Colonic mucosa (tissue), 4 donors: ENCODE measurements at regions not wholly inside any gene's neighbourhood (a gene's known extent, or its start where the extent isn't known, plus 50 kb on each side); places are given as distances from the start of the nearest gene placed in this dataset.

ENCODE experiments used
- DNase-seq: peaks from one replicate; pipeline ENCODE4 v3.0.0-alpha.2; 2020
- H3K27ac ChIP-seq: fragments of 200-600 bp; one replicate; pipeline ENCODE4 v1.8.0; 2021
- H3K27me3 ChIP-seq: fragments of 200-600 bp; one replicate; pipeline ENCODE4 v1.8.0; 2021
- H3K36me3 ChIP-seq: fragments of 200-600 bp; one replicate; pipeline ENCODE4 v1.8.0; 2021
- H3K4me1 ChIP-seq: fragments of 200-600 bp; one replicate; pipeline ENCODE4 v1.8.0; 2021; ENCODE audit warnings: mild to moderate bottlenecking
- H3K4me3 ChIP-seq: fragments of 200-600 bp; one replicate; pipeline ENCODE4 v1.8.0; 2021
- H3K9ac ChIP-seq, 2 donors: one replicate each; pipeline ENCODE4 v1.7.0; 2013; ENCODE audit warnings: control low read depth in 2 of 2, low read depth in 2 of 2, low read length in 2 of 2
- H3K9me3 ChIP-seq: fragments of 200-600 bp; one replicate; pipeline ENCODE4 v1.8.0; 2021
- intact Hi-C: fragments of 100-400 bp; cut with DNase I; formaldehyde crosslinking; loops from one replicate; pipeline ENCODE4 v1.14.1; 2022
- TF ChIP-seq, protein P1 (sequence below): fragments of 200-600 bp; IDR thresholded peaks from one replicate; pipeline ENCODE4 v1.8.0; 2022; ENCODE audit warnings: antibody characterized with exemption, mild to moderate bottlenecking
- donor health status: healthy.
- donor health status: DM: no; HTN: no; CAD: no.
- donor health status: DM: no; HTN: no; CAD: no.

DNA sequence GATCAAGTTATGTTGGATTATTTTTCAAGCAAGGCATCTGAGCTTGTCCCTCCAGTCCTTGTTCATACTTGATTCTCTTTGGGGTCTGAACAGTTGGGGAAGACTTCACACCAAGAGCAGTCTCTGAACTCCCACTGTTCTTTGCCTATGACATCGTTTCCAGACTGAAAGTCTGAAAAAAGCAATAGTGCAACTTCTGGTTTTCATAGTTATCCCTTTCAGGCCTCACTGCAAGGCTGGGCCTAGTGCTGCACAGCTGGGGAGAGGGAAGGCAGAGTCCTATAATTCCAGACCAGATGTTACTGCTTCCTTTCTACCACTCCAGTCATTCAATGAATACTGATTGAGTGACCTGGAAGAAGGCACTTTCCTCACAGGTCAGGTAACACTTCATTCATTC is 187.1 kb upstream of the CCND2 start:
- no peaks in the 10 kb centered on the region for H3K4me1 ChIP-seq
- no peaks in the 10 kb centered on the region for H3K27me3 ChIP-seq
- no peak overlapping the region for H3K9ac ChIP-seq
- TF ChIP-seq, protein P1, sequence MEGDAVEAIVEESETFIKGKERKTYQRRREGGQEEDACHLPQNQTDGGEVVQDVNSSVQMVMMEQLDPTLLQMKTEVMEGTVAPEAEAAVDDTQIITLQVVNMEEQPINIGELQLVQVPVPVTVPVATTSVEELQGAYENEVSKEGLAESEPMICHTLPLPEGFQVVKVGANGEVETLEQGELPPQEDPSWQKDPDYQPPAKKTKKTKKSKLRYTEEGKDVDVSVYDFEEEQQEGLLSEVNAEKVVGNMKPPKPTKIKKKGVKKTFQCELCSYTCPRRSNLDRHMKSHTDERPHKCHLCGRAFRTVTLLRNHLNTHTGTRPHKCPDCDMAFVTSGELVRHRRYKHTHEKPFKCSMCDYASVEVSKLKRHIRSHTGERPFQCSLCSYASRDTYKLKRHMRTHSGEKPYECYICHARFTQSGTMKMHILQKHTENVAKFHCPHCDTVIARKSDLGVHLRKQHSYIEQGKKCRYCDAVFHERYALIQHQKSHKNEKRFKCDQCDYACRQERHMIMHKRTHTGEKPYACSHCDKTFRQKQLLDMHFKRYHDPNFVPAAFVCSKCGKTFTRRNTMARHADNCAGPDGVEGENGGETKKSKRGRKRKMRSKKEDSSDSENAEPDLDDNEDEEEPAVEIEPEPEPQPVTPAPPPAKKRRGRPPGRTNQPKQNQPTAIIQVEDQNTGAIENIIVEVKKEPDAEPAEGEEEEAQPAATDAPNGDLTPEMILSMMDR, result no peak
- H3K9me3 ChIP-seq, result no peaks in the 10 kb centered on the region
- no peak overlapping the region for H3K27ac ChIP-seq
- DNase-seq, result no peak
- no peaks in the 10 kb centered on the region for H3K36me3 ChIP-seq
- no peak overlapping the region for H3K4me3 ChIP-seq
- intact Hi-C loops, result no loop called here

DNA sequence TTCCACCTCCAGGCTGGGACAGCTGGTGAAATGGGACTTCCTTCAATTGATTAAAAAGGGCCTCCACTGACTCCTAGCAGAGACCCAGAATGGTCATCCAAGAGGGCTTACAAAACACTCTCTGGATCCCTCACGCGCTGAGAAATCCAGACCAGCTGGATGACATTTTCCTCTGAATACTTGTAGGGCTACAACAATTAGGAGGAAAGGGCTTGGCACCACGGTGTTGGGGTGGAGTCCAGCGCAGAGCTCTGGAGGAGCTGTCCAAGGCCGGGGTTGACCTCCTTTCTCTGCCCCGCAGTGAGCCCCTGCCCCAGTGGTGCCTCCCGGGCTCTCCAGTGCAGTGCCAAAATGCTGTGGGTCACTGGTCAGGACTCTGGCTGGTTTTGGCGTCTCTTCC is 189.0 kb upstream of the CCND2 start:
- intact Hi-C loops, result no loop called here
- no peak overlapping the region for H3K9ac ChIP-seq
- DNase-seq, result no peak
- no peaks in the 10 kb centered on the region for H3K9me3 ChIP-seq
- no peaks in the 10 kb centered on the region for H3K4me1 ChIP-seq
- TF ChIP-seq, protein P1, result no peak
- H3K4me3 ChIP-seq, result no peak overlapping the region
- H3K27me3 ChIP-seq, result no peaks in the 10 kb centered on the region
- H3K36me3 ChIP-seq, result no peaks in the 10 kb centered on the region
- no peak overlapping the region for H3K27ac ChIP-seq

DNA sequence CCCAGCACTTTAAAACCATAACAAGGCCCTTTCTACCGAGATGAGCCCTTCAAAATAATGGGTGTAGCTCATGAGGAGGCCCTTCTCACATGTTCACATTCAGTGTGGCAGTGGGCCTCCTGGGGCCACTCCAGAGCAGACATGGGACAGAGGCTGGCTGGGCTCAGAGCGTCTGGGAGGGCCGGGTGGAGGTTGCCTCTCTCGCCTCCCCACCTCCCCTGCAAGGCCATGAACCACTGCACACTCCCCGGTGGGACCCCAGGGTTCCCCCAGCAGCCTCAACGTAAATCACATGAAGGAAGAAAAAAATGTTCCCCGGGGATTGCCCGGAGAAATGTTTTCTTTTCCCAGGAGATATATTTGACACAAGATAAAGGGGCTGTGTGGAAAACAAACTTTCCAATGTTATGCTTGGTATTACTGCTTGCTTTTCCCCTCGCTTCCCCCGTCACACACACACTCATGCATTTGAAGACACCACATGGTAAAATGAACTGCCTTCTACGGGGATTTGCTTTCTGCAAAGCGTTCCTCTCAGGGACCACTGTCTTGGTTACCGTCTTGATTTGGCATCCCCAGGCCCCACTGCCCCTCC is 190.7 kb upstream of the CCND2 start:
- no peak for DNase-seq
- TF ChIP-seq, protein P1, result no peak

DNA sequence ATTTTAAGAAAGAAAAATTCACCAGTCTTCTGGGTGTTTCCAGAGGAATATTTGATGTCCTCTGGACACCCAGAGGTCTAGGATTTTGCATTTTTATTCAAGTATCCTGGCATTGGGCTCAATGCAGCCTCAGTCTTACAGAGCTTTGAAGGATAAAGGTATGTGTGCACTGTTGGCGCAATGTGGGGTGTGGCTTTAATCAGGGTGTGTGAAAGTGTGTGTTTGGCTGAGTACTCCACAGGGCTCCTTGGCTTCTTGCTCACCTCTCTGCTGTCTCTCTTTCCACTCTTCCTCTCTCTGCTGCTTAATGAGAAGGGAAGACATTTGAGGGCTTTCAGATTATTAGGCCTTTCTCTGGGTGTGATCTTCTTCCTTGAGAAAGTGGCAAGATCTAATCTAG is 193.3 kb upstream of the CCND2 start:
- Histone ChIP-seq H3K9me3 (no peaks in the 10 kb centered on the region), H3K27ac (no peak overlapping the region), H3K36me3 (no peaks in the 10 kb centered on the region), H3K4me3 (no peak overlapping the region), H3K9ac (no peak overlapping the region), H3K4me1 (no peaks in the 10 kb centered on the region), H3K27me3 (no peaks in the 10 kb centered on the region)
- DNase-seq, result no peak
- intact Hi-C loops, result no loop called here
- TF ChIP-seq, protein P1, result no peak

More for the DNA sequence above, 190.7 kb upstream of the CCND2 start:
- Histone ChIP-seq H3K9me3 (no peaks in the 10 kb centered on the region), H3K4me3 (no peak overlapping the region), H3K27ac (no peak overlapping the region), H3K36me3 (no peaks in the 10 kb centered on the region), H3K27me3 (no peaks in the 10 kb centered on the region), H3K4me1 (no peaks in the 10 kb centered on the region), H3K9ac (no peak overlapping the region)
- intact Hi-C loops, result no loop called here

DNA sequence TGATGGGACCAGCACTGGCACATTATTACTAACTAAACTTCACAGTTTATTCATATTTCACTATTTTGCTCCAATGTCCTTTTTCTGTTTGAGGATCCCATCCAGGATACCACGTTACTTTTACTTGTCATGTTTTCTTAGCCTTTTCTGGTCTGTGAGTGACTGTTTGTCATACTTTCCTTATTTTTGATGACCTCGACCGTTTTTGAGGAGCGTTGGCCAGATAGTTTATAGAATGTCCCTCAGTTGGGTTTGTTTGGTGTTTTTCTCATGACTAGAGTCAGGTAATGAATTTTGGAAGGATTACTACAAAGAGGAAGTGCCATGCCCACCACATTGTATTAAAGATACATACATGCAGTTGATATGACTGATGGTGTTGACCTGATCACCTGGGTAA is 199.4 kb upstream of the CCND2 start:
- no peak for DNase-seq
- H3K27ac ChIP-seq, result no peak overlapping the region
- no peaks in the 10 kb centered on the region for H3K4me1 ChIP-seq
- no peaks in the 10 kb centered on the region for H3K27me3 ChIP-seq
- intact Hi-C loops, result no loop called here
- no peaks in the 10 kb centered on the region for H3K36me3 ChIP-seq
- H3K4me3 ChIP-seq, result no peak overlapping the region
- TF ChIP-seq, protein P1, result no peak
- H3K9me3 ChIP-seq, result no peaks in the 10 kb centered on the region
- H3K9ac ChIP-seq, result no peak overlapping the region

DNA sequence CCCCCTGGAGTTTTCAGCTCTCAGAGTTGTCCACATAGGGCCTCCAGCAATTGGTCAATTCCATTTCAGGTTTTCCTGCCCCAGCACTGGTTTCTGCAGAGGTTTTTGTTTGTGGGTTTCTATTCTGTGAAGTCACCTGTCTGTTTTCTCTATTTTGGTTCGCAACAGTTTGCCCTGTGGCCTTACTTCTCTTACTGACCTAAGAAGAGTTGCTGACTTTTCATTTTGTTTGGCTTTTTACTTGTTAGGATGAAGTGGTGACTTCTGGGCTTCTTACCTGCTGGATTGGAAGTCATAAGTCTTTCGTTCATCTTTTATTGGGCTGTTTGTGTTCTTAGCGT is 196.4 kb upstream of the PARP11 start:
- Histone ChIP-seq H3K27me3 (no peaks in the 10 kb centered on the region), H3K4me3 (no peak overlapping the region)
- intact Hi-C loops, result no loop called here

More for the DNA sequence above, 196.4 kb upstream of the PARP11 start:
- Histone ChIP-seq H3K27ac (no peak overlapping the region), H3K4me1 (no peaks in the 10 kb centered on the region), H3K9me3 (no peaks in the 10 kb centered on the region), H3K9ac (no peak overlapping the region), H3K36me3 (no peaks in the 10 kb centered on the region)
- DNase-seq, result no peak
- TF ChIP-seq, protein P1, result no peak
